GM23338 (cell line): ENCODE measurements at regions not wholly inside any gene's neighbourhood (a gene's known extent, or its start where the extent isn't known, plus 50 kb on each side); places are given as distances from the start of the nearest gene placed in this dataset.

Experiments used
- ATAC-seq: fragments of 200-7000 bp; cut with Tn5 transposase; 3 replicates; pipeline ENCODE4 v1.9.1; 2020
- DNase-seq: peaks from one replicate; pipeline ENCODE4 v3.0.0-alpha.2; 2015; ENCODE audit warnings: low spot score
- H2AFZ ChIP-seq: fragments of 200-600 bp; sonication (generic); 2 replicates; pipeline ENCODE4 v1.8.0; 2016; ENCODE audit warnings: antibody characterized with exemption, mild to moderate bottlenecking, moderate library complexity
- H3F3A ChIP-seq: fragments of 200-600 bp; sonication (generic); replicated peaks from 2 replicates; pipeline ENCODE4 v1.8.0; 2017; ENCODE audit warnings: antibody characterized with exemption, mixed run types, low read depth
- H3K27ac ChIP-seq: fragments of 200-600 bp; sonication (generic); 2 replicates; pipeline ENCODE4 v1.6.1; 2016; ENCODE audit warnings: low read depth
- H3K27me3 ChIP-seq: fragments of 200-600 bp; sonication (generic); 2 replicates; pipeline ENCODE4 v1.8.0; 2016; ENCODE audit warnings: mild to moderate bottlenecking, mixed run types, moderate library complexity; ENCODE audit not compliant: insufficient read depth
- H3K36me3 ChIP-seq: fragments of 200-600 bp; sonication (generic); 2 replicates; pipeline ENCODE4 v1.8.0; 2016; ENCODE audit warnings: mild to moderate bottlenecking; ENCODE audit not compliant: insufficient read depth
- H3K4me1 ChIP-seq: fragments of 200-600 bp; sonication (generic); 2 replicates; pipeline ENCODE4 v1.8.0; 2016; ENCODE audit warnings: mild to moderate bottlenecking, moderate library complexity; ENCODE audit not compliant: insufficient read depth
- H3K4me2 ChIP-seq: fragments of 200-600 bp; sonication (generic); 2 replicates; pipeline ENCODE4 v1.7.1; 2017; ENCODE audit warnings: mixed run types
- H3K4me3 ChIP-seq: fragments of 200-600 bp; sonication (generic); 2 replicates; pipeline ENCODE4 v1.6.1; 2016; ENCODE audit warnings: mixed run types
- H3K79me2 ChIP-seq: fragments of 200-600 bp; sonication (generic); replicated peaks from 2 replicates; pipeline ENCODE4 v1.8.0; 2017; ENCODE audit warnings: mild to moderate bottlenecking; ENCODE audit not compliant: insufficient read depth
- H3K9me2 ChIP-seq: fragments of 200-600 bp; sonication (generic); 2 replicates; pipeline ENCODE4 v1.8.0; 2017; ENCODE audit not compliant: insufficient read depth
- H4K20me1 ChIP-seq: fragments of 200-600 bp; sonication (generic); replicated peaks from 2 replicates; pipeline ENCODE4 v1.8.0; 2017; ENCODE audit warnings: mild to moderate bottlenecking; ENCODE audit not compliant: insufficient read depth
- H3K27ac Mint-ChIP-seq: 2 replicates; pipeline ENCODE4 v1.8.0; 2020; ENCODE audit warnings: inconsistent platforms, mild to moderate bottlenecking, moderate library complexity, mixed read lengths
- H3K27me3 Mint-ChIP-seq: 3 replicates; pipeline ENCODE4 v1.8.0; 2022; ENCODE audit warnings: low read depth, mild to moderate bottlenecking, moderate library complexity, mixed read lengths, inconsistent platforms; ENCODE audit not compliant: insufficient read depth, poor library complexity
- H3K36me3 Mint-ChIP-seq: 3 replicates; pipeline ENCODE4 v1.8.0; 2021; ENCODE audit warnings: low read depth, mild to moderate bottlenecking, inconsistent platforms, moderate library complexity, mixed read lengths
- H3K4me1 Mint-ChIP-seq: 3 replicates; pipeline ENCODE4 v1.8.0; 2020; ENCODE audit warnings: mild to moderate bottlenecking, inconsistent platforms, mixed read lengths
- H3K4me3 Mint-ChIP-seq: 3 replicates; pipeline ENCODE4 v1.8.0; 2021; ENCODE audit warnings: moderate library complexity, mild to moderate bottlenecking, inconsistent platforms, mixed read lengths
- H3K9me3 Mint-ChIP-seq: 3 replicates; pipeline ENCODE4 v1.8.0; 2020; ENCODE audit warnings: moderate library complexity, mild to moderate bottlenecking, inconsistent platforms, mixed read lengths
- CREB1 ChIP-seq: fragments of 250-450 bp; sonication (Bioruptor Pico); IDR thresholded peaks from 2 replicates; pipeline ENCODE4 v1.5.0; 2020; ENCODE audit warnings: low read depth, mild to moderate bottlenecking, moderate library complexity
- CTCF ChIP-seq, 2 experiments: fragments of 200-600 bp in 1 of 2; sonication (generic) in 1 of 2; conservative IDR thresholded peaks; 2 replicates each; pipeline versions ENCODE4 v1.5.1 to v1.6.1; 2016 to 2017; ENCODE audit warnings: antibody characterized with exemption in 2 of 2, low read depth in 2 of 2, mild to moderate bottlenecking in 2 of 2, moderate library complexity in 1 of 2
- ETS1 ChIP-seq: IDR thresholded peaks from 2 replicates; pipeline ENCODE4 v1.6.1; 2016; ENCODE audit warnings: antibody characterized with exemption
- EZH2phosphoT487 ChIP-seq: fragments of 200-600 bp; sonication (generic); IDR thresholded peaks from one replicate; pipeline ENCODE4 v1.8.1; 2018; ENCODE audit warnings: antibody characterized with exemption; ENCODE audit not compliant: unreplicated experiment
- JUNB ChIP-seq: IDR thresholded peaks from one replicate; pipeline ENCODE4 v1.6.1; 2016; ENCODE audit warnings: antibody characterized with exemption; ENCODE audit not compliant: unreplicated experiment
- NANOG ChIP-seq: IDR thresholded peaks from 2 replicates; pipeline ENCODE4 v1.6.1; 2016; ENCODE audit warnings: antibody characterized with exemption, borderline replicate concordance
- STAT1 ChIP-seq: IDR thresholded peaks from one replicate; pipeline ENCODE4 v1.6.1; 2016; ENCODE audit warnings: antibody characterized with exemption; ENCODE audit not compliant: unreplicated experiment
- ZNF114 ChIP-seq: fragments of 250-450 bp; sonication (Bioruptor Pico); IDR thresholded peaks from 2 replicates; pipeline ENCODE4 v1.5.0; 2020; ENCODE audit warnings: mild to moderate bottlenecking, moderate library complexity
- ZNF331 ChIP-seq: fragments of 250-450 bp; sonication (Bioruptor Pico); IDR thresholded peaks from 2 replicates; pipeline ENCODE4 v1.5.0; 2020; ENCODE audit warnings: low read depth, mild to moderate bottlenecking, moderate library complexity
- ZNF462 ChIP-seq: fragments of 250-450 bp; sonication (Bioruptor Pico); IDR thresholded peaks from 2 replicates; pipeline ENCODE4 v1.5.0; 2020; ENCODE audit warnings: mild to moderate bottlenecking, moderate library complexity

- Histone ChIP-seq H4K20me1 (no peaks in the 10 kb centered on the region), H3K9me2 (no peaks in the 10 kb centered on the region), H2AFZ (no peak overlapping the region), H3K36me3 (no peaks in the 10 kb centered on the region), H3K4me3 (no peak overlapping the region), H3K4me1 (0 out of 2 replicates have a peak, but pooled peaks cover 9% of the 10 kb centered on the region), H3K79me2 (no peaks in the 10 kb centered on the region), H3F3A (no peaks in the 10 kb centered on the region), H3K27me3 (no peaks in the 10 kb centered on the region), H3K27ac (no peak overlapping the region), H3K4me2 (no peak overlapping the region)
- DNase-seq (peak; percentile 70), ATAC-seq (peak; percentile 84)
- Mint-ChIP-seq H3K4me3 (no peak overlapping the region), H3K27ac (peak overlapping the region; percentile 56; the same call in 1 of the 2 replicates), H3K27me3 (no peaks in the 10 kb centered on the region), H3K36me3 (no peaks in the 10 kb centered on the region), H3K9me3 (no peaks in the 10 kb centered on the region), H3K4me1 (peaks cover 17% of the 10 kb centered on the region; the same call in 2 of the 3 replicates)
- TF ChIP-seq NANOG = peak; percentile 43; the same call in 1 of the 2 replicates
- TF ChIP-seq CREB1 (CRISPR knock-in tag) = no peak
Observed at GRCh38 chr6:132236744-132237143, 164.5 kb downstream of the MOXD1 start.

- no peak for ATAC-seq
- no peak overlapping the region for H3K4me2 ChIP-seq
- no peaks in the 10 kb centered on the region for H3K79me2 ChIP-seq
Observed at GRCh38 chr6:132236281-132236680, 165.0 kb downstream of the MOXD1 start.

More at GRCh38 chr6:132236281-132236680, 165.0 kb downstream of the MOXD1 start:
- Histone ChIP-seq H3K9me2 (no peaks in the 10 kb centered on the region), H3K27ac (no peak overlapping the region), H2AFZ (no peak overlapping the region), H3F3A (no peaks in the 10 kb centered on the region), H4K20me1 (no peaks in the 10 kb centered on the region), H3K4me3 (no peak overlapping the region), H3K36me3 (no peaks in the 10 kb centered on the region), H3K27me3 (no peaks in the 10 kb centered on the region), H3K4me1 (0 out of 2 replicates have a peak, but pooled peaks cover 9% of the 10 kb centered on the region)
- Mint-ChIP-seq H3K9me3 (no peaks in the 10 kb centered on the region), H3K27ac (no peak overlapping the region), H3K4me3 (no peak overlapping the region), H3K27me3 (no peaks in the 10 kb centered on the region), H3K4me1 (peaks cover 17% of the 10 kb centered on the region; the same call in 2 of the 3 replicates), H3K36me3 (no peaks in the 10 kb centered on the region)
- no peak for DNase-seq
- TF ChIP-seq CREB1 (CRISPR knock-in tag) (no peak), STAT1 (no peak), ETS1 (no peak), CTCF (conservative IDR thresholded peaks at IDR 0.05; ENCODE audit: low read depth in 2 of 2) (no peak), JUNB (no peak), EZH2phosphoT487 (no peak), ZNF462 (CRISPR knock-in tag) (no peak), ZNF331 (CRISPR knock-in tag) (no peak), ZNF114 (CRISPR knock-in tag) (no peak)
